Body of pancreas (tissue), 4 donors: ENCODE measurements at regions not wholly inside any gene's neighbourhood (a gene's known extent, or its start where the extent isn't known, plus 50 kb on each side); places are given as distances from the start of the nearest gene placed in this dataset.

Experiments
- ATAC-seq: fragments of 150-250 bp; one replicate; pipeline ENCODE4 v1.9.1; 2016
- DNase-seq, 4 donors: peaks; one replicate each; pipeline ENCODE4 v3.0.0-alpha.2; 2019
- H3K27ac ChIP-seq, 4 donors: fragments of 200-600 bp; sonication (generic); 1 replicate in 3 of 4; 2 replicates in 1 of 4; pipeline versions ENCODE4 v1.5.1 to v1.6.1; 2016 to 2019; ENCODE audit warnings: mild to moderate bottlenecking in 1 of 4, mixed read lengths in 1 of 4, moderate library complexity in 1 of 4
- H3K27me3 ChIP-seq, 2 donors: fragments of 200-600 bp; sonication (generic); one replicate each; pipeline ENCODE4 v1.6.0; 2016; ENCODE audit warnings: mild to moderate bottlenecking in 1 of 2
- H3K36me3 ChIP-seq, 2 donors: fragments of 200-600 bp; sonication (generic); replicated peaks in 1 of 2; 2 replicates each; pipeline ENCODE4 v1.5.1; 2016; ENCODE audit warnings: low read depth in 2 of 2; ENCODE audit not compliant: insufficient read depth in 1 of 2
- H3K4me1 ChIP-seq: fragments of 200-600 bp; sonication (generic); one replicate; pipeline ENCODE4 v1.6.0; 2016
- H3K4me3 ChIP-seq, 2 donors: fragments of 200-600 bp; sonication (generic); 1 replicate in 1 of 2; 2 replicates in 1 of 2; pipeline ENCODE4 v1.5.1; 2016 to 2019
- H3K9me3 ChIP-seq, 3 donors: fragments of 200-600 bp; sonication (generic); 1 replicate in 2 of 3; 2 replicates in 1 of 3; pipeline ENCODE4 v1.5.1; 2016
- CTCF ChIP-seq, 7 experiments: fragments of 450-650 bp in 4 of 7; fragments of 200-600 bp in 3 of 7; sonication (generic) in 3 of 7; IDR thresholded peaks; one replicate each; pipeline ENCODE4 v1.5.1; 2016 to 2019; ENCODE audit warnings: antibody characterized with exemption in 7 of 7
- POLR2A ChIP-seq, 3 donors: fragments of 450-650 bp; IDR thresholded peaks; one replicate each; pipeline ENCODE4 v1.6.1; 2016; ENCODE audit warnings: antibody characterized with exemption in 3 of 3, mild to moderate bottlenecking in 2 of 3
- WGBS, 2 donors: methylation state at CpG; one replicate each; pipeline ENCODE4 v1.1.5; 2017; 5-methylcytosine and 5-hydroxymethylcytosine counted together
- intact Hi-C: fragments of 100-400 bp; cut with DNase I; formaldehyde crosslinking; loops from one replicate; pipeline ENCODE4 v1.15.1; 2023

- Histone ChIP-seq H3K27ac (no peak overlapping the region), H3K36me3 (no peaks in the 10 kb centered on the region), H3K9me3 (no peaks in the 10 kb centered on the region), H3K4me1 (no peaks in the 10 kb centered on the region), H3K4me3 (no peak overlapping the region), H3K27me3 (no peaks in the 10 kb centered on the region)
- intact Hi-C loops, result no loop called here
- 69 to 86% methylated on average over 3 of the region's 3 CpGs for WGBS, 2 donors
- DNase-seq, result no peak
- no peak for ATAC-seq
- TF ChIP-seq CTCF (IDR thresholded peaks at IDR 0.05) (no peak), POLR2A (IDR thresholded peaks at IDR 0.05) (no peak)
Observed at GRCh38 chr20:10990625-10991382, 317.0 kb upstream of the JAG1 start.

- WGBS, 2 donors, result 71 to 79% methylated on average over 6 of the region's 6 CpGs
- Histone ChIP-seq H3K4me3 (no peak overlapping the region), H3K4me1 (no peaks in the 10 kb centered on the region), H3K36me3 (no peaks in the 10 kb centered on the region), H3K27me3 (no peaks in the 10 kb centered on the region), H3K27ac (no peak overlapping the region), H3K9me3 (no peaks in the 10 kb centered on the region)
- intact Hi-C loops, result no loop called here
- TF ChIP-seq POLR2A (IDR thresholded peaks at IDR 0.05) (no peak), CTCF (IDR thresholded peaks at IDR 0.05) (no peak)
- ATAC-seq (no peak), DNase-seq (no peak)
Observed at GRCh38 chr20:10992731-10993130, 318.9 kb upstream of the JAG1 start.

DNA sequence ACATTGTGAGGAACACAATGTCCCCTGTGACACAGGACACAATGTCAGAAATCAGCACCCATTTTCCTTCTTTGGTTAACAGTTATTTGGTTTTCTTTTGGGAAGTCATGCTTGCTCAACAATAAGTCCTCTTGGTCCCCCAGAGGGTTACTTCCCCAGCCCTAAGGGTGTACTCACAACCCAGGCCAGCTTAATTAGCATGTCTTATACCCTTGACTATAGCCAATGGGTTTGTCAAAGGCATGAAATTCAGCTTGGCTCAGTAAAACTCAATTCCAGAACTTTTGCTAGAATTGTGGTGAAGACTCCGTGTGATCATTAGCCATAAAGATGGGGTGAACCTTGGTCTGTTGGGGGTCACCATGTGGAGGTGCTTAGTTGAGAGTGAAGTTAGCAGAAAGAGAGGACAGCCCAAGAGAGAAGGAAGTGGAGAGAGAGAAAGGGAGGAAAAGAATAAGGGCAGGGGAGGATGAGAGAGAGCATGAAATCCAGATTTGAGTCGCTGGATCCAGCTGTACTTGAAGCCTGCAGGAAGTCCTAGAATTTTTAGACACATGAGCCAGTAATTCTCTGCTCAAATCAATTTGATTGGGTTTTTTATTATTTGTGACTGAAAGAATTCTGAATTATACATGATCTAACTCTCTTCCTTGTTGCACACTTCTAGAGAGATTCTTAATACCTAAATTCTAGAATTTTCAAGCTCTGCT, 321.3 kb upstream of the JAG1 start:
- DNase-seq (no peak), ATAC-seq (no peak)
- TF ChIP-seq CTCF (IDR thresholded peaks at IDR 0.05) (no peak), POLR2A (IDR thresholded peaks at IDR 0.05) (no peak)
- Histone ChIP-seq H3K36me3 (no peaks in the 10 kb centered on the region), H3K9me3 (no peaks in the 10 kb centered on the region), H3K4me3 (no peak overlapping the region), H3K4me1 (no peaks in the 10 kb centered on the region), H3K27ac (no peak overlapping the region), H3K27me3 (no peaks in the 10 kb centered on the region)
- intact Hi-C loops, result no loop called here
- 90 to 92% methylated on average over 2 of the region's 2 CpGs for WGBS, 2 donors

DNA sequence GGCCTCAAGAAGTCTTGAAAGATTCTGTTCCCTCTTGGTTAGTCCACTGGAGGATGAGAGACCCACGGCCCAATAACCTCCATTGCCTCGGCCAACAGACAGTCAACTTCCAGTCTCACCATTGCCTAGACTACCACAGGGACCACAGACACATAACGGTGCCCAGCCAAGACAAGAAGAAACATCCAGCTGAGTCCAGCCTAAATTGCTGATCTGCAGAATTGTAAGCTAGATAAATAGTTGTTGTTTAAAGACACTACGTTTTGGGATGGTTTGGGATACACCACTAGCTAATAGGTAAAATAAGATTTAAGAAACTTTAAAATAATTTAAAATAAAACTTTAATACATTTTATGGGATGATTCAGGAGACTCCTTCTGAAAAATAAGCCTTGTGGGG, 324.7 kb upstream of the JAG1 start:
- Histone ChIP-seq H3K36me3 (no peaks in the 10 kb centered on the region), H3K4me3 (no peak overlapping the region), H3K27ac (no peak overlapping the region), H3K27me3 (no peaks in the 10 kb centered on the region), H3K4me1 (no peaks in the 10 kb centered on the region), H3K9me3 (no peaks in the 10 kb centered on the region)
- no peak for TF ChIP-seq POLR2A (IDR thresholded peaks at IDR 0.05)
- TF ChIP-seq CTCF (IDR thresholded peaks at IDR 0.05), result no peak
- intact Hi-C loops, result no loop called here
- ATAC-seq, result no peak
- WGBS, 2 donors, result 92 to 95% methylated on average over 4 of the region's 4 CpGs
- no peak for DNase-seq
